Muscle of back (tissue), 3 donors: ENCODE measurements at regions not wholly inside any gene's neighbourhood (a gene's known extent, or its start where the extent isn't known, plus 50 kb on each side); places are given as distances from the start of the nearest gene placed in this dataset.
"Not testable (repeated sequence)": the region's sequence is repeated elsewhere in the genome, so short reads cannot be mapped to it uniquely, and the experiment has no call there.

ENCODE experiments used
- DNase-seq, 3 donors: peaks; one replicate each; pipeline versions ENCODE4 v3.0.0 to v3.0.0-alpha.2; 2013

- DNase-seq, result not testable (repeated sequence)
Observed at GRCh38 chr1:761791-762190, 75.3 kb upstream of the OR4F16 start.

GRCh38 chr1:771449-771848 lies 85.0 kb upstream of the OR4F16 start:
- not testable (repeated sequence) for DNase-seq

GRCh38 chr1:777480-778180 lies 91.2 kb upstream of the OR4F16 start:
- DNase-seq, result not testable (repeated sequence)

- peak; percentile 99 to 100 (median 99) for DNase-seq
Observed at GRCh38 chr1:778451-779278, 92.2 kb upstream of the OR4F16 start.

GRCh38 chr1:779621-780020 lies 93.2 kb upstream of the OR4F16 start:
- peak in 1 of 3 donors; percentile 12 for DNase-seq

GRCh38 chr1:788835-789234 lies 102.4 kb upstream of the OR4F16 start:
- no peak for DNase-seq

- DNase-seq, result not testable (repeated sequence)
Observed at GRCh38 chr1:789606-790005, 103.2 kb upstream of the OR4F16 start.

GRCh38 chr1:790388-790930 lies 104.0 kb upstream of the OR4F16 start:
- DNase-seq, result not testable (repeated sequence)

- not testable (repeated sequence) for DNase-seq
Observed at GRCh38 chr1:794310-794709, 107.9 kb upstream of the OR4F16 start.

- not testable (repeated sequence) for DNase-seq
Observed at GRCh38 chr1:794918-795584, 108.6 kb upstream of the OR4F16 start.

GRCh38 chr1:797649-798048 lies 111.2 kb upstream of the OR4F16 start:
- DNase-seq, result not testable (repeated sequence)

GRCh38 chr1:800397-800796 lies 113.9 kb upstream of the OR4F16 start:
- not testable (repeated sequence) for DNase-seq

- not testable (repeated sequence) for DNase-seq
Observed at GRCh38 chr1:804378-805115, 118.1 kb upstream of the OR4F16 start.

- not testable (repeated sequence) for DNase-seq
Observed at GRCh38 chr1:805310-805709, 118.4 kb upstream of the SAMD11 start.

- DNase-seq, result not testable (repeated sequence)
Observed at GRCh38 chr1:807066-807465, 116.7 kb upstream of the SAMD11 start.

GRCh38 chr1:807699-808390 lies 115.9 kb upstream of the SAMD11 start:
- not testable (repeated sequence) for DNase-seq

GRCh38 chr1:810949-811348 lies 112.8 kb upstream of the SAMD11 start:
- not testable (repeated sequence) for DNase-seq

GRCh38 chr1:812535-813127 lies 111.1 kb upstream of the SAMD11 start:
- not testable (repeated sequence) for DNase-seq

- DNase-seq, result not testable (repeated sequence)
Observed at GRCh38 chr1:814543-814942, 109.2 kb upstream of the SAMD11 start.
